Medulla oblongata (tissue), 1 donor: ENCODE measurements at regions not wholly inside any gene's neighbourhood (a gene's known extent, or its start where the extent isn't known, plus 50 kb on each side); places are given as distances from the start of the nearest gene placed in this dataset.

ENCODE experiments used
- DNase-seq: peaks from one replicate; pipeline ENCODE4 v3.0.0-alpha.2; 2015; ENCODE audit errors: extremely low spot score

DNA sequence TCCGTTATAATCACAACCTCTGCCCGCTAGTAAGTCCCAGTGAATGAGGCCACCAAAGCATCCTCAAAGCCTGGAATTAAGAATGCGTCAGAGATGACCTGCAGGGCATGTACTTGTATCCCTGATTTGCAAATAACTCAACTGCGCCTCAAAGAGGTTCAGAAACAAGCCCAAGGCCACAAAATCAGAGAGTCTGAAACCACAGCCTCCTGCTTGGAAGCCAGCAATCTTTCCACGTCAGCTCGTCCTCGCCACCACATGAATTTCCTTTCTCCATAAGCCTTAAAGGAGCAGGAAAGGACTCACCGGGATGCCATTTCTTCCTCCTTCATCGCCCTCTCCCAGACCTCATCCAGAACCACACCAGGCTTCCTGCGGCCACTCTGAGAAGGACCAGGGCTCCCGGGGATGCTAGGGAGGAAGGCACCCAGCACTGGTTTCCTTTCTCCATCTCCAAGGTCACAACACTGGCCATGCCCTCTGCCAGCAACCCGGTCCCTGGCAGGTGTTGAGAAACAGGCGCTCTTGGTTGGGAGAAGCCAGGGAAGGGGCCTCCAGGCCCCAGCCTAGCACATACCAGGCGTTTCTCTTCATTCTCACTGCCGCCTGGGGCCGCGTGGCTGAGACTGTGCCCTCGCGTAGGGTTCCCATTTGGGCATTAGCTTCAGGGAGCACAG is 191.2 kb upstream of the DIO3 start:
- no peak for DNase-seq

DNA sequence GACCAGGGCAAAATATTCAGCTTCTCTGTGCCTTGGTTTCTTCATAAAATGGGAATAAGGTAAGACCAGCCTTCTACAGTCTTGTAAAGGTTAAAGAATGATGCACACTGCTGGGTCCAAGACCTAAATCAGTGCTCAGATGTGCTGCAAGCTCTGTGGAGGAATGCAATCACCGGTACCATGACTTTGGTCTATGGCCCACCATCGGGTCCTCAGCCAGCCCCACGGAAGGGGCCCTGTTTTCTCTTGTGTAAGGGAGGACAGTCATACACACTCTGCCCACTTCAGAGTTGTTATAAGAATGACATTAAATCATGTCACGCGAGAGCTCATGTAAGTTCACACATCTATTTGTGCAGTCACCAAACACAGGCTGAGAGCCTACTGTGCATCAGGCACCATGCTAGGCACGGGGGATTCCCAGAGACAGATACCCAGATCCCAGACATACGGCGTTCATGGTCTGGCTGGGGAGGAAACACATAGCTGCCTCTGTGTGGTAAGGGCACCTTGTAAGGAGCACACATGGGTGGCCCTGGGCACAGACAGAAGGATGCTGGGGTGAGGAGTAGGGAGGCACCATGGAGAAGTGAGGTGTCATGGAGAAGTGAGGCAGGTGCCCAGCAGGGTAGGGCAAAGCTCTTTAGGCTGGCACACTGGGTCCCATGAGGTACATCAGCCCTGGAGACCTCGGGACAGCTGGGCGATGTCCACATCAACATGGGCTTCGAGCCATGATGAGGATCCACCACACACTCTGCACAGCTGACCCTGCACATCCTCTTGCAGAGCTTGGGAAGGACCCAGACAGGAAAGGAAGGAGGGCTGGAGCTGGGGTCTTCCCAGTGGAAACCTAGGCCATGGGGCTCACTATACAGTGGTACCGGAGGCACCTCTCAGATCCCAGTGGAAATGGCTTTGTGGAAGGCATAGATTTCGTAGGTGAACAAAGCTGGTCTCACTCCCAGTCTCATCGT is 190.4 kb upstream of the DIO3 start:
- DNase-seq: no peak

DNA sequence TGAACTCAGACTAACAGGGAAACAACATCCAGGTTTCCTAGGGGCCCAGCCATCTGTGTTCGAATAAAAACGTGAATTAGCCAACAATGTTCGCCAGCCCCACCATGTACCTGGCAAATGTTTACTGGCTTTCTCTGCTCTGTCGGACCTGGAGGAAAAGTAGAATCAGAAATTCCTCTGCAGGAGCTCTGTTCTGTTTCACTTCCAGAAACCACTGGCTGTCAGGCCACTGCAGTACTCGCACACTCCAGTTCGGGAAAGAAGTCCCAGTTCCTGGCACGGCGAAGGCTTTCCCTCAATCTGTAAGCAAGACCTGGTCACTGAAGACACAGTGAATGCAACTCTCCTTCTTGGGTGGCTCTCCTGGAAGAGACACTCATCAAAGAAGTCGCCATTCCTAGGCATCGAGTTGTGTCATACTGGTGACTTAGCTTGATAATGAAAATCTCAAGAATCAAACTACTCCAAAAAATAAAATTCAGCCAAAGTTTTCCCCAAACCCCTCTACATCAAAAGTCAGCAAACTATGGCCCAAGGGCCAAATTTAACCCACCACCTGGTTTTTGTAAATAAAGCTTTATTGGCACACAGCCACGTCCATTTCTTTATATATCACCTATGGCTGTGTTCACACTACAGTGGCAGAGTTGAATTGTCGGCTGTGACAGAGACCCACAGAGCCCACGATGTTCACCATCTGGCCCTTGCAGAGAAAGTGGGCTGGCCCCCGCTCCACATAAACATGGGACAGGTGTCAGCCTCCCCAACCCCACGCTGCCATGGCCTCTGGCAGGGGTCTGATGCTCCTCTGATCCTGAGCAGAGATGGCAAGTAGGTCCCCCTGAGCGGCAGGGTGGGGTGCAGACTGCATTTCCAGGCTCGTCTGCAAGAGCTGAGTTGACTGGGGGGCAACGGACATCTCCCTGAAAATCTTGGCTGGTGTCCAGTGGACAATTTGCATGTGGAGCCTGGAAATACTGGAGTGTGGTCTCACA is 189.2 kb upstream of the DIO3 start:
- DNase-seq: no peak

DNA sequence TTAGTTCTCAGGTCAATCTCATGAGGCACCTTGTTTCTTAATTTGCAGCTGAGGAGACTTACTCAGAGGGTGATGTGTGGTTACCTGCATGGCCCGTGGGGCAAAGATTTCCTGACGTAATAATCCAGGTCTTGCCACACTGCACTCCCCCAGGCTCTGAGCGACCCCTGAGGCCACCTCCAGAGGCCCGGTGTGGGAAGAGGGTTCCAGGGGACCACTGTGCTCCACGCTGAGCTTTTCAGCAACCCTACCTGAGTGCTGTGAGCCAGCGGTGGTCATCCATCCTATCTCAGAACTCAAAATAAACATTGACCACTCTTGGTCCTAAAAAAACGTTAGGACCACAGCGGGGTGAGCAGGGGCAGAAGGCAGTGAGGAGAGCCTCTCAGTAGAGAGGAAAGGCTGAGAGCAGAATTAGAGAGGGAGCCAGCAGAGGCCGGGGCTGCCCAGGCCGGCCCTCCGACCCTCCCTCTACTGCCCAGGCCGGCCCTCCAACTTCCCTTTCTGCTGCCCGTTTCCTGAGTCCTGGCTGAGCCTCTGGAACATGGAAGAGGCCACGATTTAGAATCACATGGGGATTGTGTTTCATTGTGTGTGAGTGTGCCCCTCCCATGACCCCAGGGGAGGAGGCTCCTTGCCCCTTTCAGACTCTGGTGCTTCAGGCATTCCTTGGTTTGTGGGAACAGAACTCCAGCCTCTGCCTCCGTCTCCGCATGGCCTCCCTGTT is 188.2 kb upstream of the DIO3 start:
- DNase-seq: no peak

DNA sequence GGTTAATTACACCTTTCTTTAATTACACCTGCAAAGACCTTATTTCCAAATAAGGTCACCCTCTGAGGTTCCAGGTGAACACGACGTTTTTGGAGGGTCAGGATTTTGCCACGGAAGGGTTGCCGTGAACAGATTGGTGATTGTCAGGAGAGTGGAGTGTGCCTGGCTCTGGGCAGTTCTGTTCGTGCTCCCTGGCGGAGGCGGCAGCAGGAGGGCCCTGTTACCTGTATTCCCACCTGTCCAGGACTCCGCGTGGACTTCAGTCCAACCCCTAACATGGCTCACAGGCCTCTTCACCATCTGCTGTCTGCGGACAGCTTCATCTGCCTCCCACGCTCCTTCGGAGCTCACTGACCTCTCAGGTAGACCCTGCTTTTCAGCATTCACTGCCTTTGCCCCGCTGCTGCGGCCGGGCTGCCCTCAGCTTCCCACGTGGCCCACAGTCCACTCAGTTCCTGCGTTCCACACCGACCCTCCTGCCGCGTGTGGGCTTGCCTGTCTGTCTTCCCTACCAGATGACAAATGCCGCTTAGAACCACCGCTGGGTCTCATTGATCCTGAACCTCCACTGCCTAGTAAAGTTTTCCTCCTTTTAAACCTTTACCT is 187.5 kb upstream of the DIO3 start:
- DNase-seq: no peak

DNA sequence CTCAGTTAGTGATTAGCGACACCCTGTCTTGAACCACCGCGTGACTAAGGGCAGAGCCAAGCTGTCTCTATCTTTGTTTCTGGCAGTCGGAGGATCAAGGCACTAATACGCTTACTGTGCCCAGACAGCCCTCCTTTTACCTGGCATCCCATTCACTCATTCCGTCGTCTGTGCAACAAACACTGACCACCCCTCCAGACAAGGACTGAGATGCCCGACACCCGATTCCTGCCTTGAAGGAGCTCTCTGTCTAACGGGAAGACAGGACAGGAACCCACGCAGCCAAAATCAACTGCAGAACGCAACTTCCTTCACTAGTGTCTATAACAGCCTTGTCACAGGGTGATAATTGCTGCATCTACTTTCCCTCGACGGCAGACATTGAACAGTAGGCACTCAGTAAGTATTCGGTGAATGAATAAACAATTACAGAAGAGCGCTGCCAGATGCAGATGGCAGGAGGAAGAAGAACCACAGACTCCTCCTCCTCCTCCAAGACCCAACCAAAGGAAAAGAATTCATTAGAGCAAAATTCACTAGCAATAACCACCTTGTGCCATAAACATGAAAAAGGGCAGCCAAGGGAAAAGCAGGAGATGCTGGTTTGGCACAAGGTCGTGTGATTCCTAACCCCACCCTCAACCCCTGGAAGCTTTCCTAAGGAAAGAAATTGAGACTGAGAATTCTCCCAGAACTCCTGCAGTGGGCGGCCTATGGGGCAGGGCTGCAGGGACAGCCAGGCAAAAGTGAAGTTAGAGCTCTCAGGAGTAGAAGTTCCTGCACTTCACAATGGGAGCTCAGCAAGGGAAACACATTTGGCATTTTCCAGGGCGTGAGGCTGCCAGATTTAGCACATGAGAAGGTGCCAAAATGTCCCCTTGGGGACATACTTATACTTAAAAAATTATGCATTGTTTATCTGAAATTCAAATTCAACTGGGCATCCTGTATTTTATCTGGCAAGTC is 186.6 kb upstream of the DIO3 start:
- DNase-seq: no peak

DNA sequence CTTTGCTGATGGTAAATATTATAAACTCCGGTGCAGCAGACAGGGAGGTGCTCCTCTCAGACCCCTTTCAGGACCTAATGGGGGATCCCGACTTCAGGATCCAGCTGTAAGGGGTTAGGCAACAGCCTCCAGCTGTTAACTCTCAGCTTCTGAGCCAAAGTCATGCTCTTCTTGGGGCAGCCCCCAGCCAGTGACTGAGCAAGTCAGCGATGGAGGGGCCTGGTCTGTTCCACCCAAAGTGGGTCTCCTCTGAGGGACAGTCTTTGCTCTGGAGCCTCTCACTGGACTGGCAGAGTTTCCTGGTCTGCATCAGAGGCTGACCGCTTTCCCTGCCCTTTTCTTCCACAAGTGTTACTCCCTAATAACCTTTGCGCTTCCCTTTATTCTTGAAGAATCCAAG is 184.2 kb upstream of the DIO3 start:
- DNase-seq: no peak

DNA sequence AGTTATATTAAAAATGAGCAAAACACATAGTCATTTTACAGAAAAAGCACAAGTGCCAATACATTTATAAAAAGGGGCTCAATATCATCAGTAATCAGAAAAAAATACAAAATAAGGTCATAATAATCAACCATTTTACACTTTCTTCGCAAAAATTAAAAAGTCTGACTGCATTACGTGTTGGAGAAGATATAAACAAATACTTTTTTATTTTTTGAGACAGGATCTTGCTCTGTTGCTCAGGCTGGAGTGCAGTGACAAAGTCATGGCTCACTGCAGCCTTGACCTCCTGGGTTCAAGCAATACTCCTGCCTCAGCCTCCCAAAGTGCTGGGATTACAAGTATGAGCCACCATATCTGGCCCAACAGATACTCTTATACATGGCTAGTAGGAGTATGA is 181.5 kb upstream of the DIO3 start:
- DNase-seq: no peak

DNA sequence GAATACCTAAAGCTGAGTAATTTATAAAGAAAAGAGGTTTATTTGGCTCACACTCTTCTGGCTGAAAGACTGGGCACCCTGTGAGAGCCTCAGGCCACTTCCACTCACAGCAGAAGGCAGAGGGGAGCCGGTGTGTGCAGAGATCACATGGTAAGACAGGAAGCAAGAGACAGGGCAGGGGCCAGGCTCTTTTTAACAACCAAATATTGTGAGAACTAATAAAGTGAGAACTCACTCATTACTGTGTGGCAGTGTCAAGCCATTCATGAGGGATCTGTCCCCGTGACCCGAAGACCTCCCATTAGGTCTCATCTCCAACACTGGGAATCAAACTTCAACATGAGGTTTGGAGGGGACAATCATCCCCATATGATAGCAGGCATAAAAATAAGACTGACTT is 180.8 kb upstream of the DIO3 start:
- DNase-seq: no peak

DNA sequence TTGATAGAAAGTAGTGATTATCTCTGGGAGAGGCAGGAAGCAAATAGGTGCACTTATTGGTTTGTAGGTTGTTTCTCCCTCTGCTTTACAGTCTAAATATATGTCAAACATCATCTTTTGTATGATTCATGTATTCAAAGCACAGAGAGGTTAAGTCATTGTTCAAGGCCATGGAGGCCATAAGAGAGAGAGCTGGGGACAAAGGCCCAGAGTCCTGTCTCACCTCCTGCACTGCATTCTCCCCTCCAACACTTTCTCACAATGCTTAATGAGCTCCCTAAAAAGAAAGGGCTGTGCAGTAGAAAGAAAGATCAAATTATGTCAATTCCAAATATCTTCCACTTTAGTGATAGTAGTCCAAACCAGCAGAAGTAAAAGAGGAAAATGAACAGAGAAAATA is 180.4 kb upstream of the DIO3 start:
- DNase-seq: no peak

DNA sequence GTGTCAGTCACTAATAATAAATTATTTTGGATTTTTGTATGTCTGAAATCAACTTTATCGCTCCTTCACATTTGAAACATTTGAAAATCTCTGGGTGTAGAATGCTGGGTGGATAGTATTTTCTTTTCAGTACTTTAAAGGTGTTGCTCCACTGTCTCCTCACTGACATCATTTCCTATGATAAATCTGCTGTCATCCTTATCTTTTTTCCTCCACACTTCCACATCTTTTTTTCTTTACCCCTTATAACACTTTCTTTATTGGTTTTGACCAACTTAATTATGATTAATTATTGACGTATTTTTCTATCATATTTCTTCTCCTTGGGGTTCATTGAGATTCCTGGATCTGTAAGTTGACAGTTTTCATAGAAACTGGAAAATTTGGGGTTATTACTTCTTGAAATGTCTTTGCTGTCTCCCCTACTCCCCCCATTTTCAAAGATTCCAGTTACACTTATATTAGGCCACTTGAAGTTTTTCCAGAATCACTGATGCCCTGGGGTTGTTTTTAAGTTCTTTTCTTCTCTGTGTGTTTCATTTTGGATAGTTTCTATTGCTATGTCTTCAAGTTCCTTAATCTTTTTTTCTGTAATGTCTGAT is 177.5 kb upstream of the DIO3 start:
- no peak for DNase-seq

DNA sequence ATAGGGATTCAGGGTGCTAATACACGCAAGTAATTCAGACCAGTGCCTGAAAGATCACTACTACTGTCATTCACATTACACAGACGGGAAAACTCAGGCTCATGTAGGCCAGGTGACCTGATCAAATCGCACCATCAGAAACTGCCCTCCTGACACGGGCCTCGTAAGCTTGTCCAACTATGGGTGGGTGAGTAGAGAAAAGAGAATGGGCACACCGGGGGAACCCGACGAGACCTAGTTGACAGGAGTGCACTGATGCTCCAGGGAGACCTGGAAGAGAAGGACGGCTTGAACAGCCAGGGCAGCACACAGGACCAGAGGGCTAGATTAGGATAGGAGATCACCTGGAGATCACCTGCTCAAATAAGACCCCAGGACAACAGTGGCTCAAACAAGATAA is 166.9 kb upstream of the DIO3 start:
- no peak for DNase-seq

DNA sequence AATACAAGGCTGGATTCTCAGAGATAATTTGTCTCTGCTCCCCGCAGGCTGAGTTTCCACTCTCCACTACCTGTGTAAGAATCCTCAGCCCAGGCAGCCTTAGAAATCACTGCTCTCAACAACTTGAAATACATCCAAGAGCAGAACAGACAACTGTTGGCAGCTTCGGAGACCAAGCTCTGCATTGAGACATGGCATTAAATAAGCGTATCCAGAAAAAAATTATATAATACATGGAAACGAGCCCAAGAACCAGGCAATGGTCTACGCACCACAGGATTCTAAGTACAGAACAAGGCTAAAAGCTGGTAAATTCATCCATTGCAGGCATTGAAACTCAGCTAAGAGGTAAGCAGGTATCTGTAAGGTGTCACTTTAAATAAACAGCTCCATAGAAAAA is 165.5 kb upstream of the DIO3 start:
- no peak for DNase-seq

DNA sequence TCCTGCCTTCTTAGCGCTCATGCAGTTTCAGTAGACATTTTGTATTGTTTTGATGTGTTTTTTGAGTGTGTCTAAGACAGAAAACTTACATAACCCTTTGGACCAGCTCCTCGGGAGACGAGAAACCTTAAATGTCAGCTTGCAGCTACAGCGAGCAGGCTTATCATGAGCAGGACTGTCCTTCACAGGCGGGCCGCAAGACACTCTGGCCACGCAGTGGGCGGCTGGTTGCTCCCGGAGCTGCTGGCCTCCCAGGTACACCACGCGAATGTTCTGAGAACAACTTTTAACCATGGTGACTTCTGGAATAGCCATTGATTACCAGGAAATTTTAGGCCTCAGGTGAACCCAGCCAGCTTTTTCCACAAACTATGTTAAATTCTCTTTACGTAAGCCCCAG is 164.1 kb upstream of the DIO3 start:
- DNase-seq: no peak

DNA sequence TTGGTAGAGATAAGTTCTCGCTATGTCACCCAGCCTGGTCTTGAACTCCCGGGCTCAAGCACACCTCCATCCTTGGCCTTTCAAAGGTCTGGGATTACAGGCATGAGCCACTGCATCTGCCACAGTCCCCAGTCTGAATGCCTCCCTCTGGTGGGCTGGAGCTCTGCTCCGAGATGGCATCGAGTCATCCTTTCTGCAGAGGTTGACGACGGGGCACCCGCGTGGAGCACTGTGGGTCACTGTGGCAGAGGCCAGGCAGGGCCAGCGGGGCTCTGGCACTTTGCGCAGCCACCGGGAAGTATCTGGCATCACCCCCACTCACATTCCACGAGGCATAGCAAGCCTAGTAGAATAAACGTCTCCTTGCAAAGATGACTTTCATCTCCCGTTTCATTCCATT is 163.3 kb upstream of the DIO3 start:
- no peak for DNase-seq

DNA sequence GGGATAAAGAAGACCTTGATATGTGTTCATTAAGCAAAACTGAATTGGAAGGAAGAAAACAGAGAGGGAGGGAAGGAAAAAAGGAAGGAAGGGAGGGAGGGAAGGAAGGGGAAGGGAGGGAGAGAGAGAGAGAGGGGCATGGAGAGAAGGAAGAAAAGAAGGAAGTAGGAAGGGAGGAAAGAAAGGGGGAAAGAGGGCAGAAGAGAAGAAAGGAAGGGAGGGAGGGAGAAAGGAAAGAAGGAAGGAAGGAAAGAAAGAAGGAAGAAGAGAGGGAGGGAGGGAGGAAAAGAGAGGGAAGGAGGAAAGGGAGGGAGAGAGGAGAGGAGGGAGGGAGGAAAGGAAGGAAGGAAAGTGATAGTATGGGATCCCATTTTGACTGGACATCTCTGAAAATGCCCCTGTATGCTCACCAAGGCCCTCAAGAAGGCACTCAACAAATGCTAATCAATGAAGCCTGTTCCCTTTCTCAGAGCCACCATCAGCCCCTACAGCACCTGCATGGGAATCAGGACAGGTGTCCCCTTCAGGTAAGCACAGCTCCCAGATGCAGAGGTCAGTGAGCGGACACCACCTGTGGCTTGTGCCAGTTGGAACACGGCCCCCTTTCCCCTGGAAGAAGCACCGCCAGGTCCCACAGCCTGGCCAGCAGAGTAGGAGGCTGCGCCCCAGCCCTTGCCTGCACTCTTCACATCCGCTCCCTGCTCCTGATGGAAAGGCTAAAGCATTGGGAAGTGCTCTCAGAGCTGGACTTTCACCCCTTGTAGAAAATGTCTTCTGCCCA is 161.4 kb upstream of the DIO3 start:
- DNase-seq: no peak

DNA sequence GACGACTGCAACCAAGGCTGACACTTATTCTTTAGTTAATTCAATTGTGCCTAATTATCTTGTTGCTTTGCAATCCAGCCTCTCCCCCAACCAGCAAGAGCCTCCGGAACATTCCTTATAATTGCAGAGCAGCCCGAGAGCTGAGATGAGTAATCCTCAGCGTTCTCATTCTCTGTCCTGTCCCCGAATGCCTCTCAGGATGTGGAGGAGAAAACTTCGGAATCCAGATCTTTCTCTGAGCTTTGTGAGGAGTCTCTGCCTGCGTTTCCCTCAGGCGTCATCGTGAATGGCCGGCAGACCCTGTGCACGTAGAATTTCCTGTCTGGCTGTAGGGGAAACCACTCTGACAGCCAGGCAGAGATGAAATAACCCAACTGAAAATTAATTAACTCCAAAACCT is 160.5 kb upstream of the DIO3 start:
- no peak for DNase-seq

DNA sequence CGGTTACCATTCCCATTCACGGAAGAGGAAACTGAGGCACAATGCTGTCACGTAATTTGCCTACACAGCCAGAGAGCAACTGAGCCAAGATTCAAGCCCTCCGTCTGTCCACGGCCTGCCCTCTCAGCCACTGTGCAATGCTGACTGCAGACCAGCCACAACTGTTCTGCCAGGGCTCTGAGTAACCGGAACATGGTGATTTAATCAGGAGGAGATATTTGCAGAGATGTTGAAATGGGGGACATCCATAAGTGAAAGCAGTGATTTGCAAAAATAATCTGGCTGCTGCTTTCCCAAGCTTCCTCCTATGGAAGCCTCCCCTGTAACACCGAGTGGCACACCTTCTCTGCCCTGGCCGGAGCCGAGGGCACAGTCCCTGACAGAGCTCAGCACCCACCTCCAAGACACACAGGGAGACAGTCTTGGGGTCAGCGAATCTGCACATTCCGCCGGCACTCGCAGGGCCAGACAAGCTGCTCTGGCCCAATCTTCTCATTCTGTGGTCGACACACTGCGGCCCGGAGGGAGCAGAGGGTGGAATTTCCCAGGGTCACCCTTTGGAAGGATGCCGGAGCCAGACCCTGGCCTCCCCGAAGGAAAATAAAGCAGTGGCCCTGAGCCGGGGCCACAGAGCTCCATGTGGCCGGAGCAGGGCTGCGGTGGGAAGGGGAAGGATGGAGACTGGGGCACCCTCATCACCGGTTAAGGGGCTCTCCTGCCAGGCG is 158.2 kb upstream of the DIO3 start:
- no peak for DNase-seq
